BLaER1 (cell line): ENCODE measurements at regions not wholly inside any gene's neighbourhood (a gene's known extent, or its start where the extent isn't known, plus 50 kb on each side); places are given as distances from the start of the nearest gene placed in this dataset.

Experiments used
- H3K27ac ChIP-seq: shearing (Covaris generic); formaldehyde crosslinking; 2 replicates; pipeline ENCODE4 v1.8.1; 2022
- H3K27me3 ChIP-seq: shearing (Covaris generic); formaldehyde crosslinking; 2 replicates; pipeline ENCODE4 v1.8.1; 2022
- H3K36me3 ChIP-seq: shearing (Covaris generic); formaldehyde crosslinking; 2 replicates; pipeline ENCODE4 v1.8.1; 2022
- H3K4me1 ChIP-seq: shearing (Covaris generic); formaldehyde crosslinking; 2 replicates; pipeline ENCODE4 v1.8.1; 2022
- H3K4me2 ChIP-seq: shearing (Covaris generic); formaldehyde crosslinking; 2 replicates; pipeline ENCODE4 v1.8.1; 2022
- H3K4me3 ChIP-seq: shearing (Covaris generic); formaldehyde crosslinking; 2 replicates; pipeline ENCODE4 v1.8.1; 2022
- H3K9ac ChIP-seq: shearing (Covaris generic); formaldehyde crosslinking; 2 replicates; pipeline ENCODE4 v1.8.1; 2022
- H3K9me3 ChIP-seq: shearing (Covaris generic); formaldehyde crosslinking; 2 replicates; pipeline ENCODE4 v1.8.1; 2022
- H4K20me1 ChIP-seq: shearing (Covaris generic); formaldehyde crosslinking; 2 replicates; pipeline ENCODE4 v1.8.1; 2022
- Cebpa-rat ChIP-seq: shearing (Covaris generic); IDR thresholded peaks from 2 replicates; pipeline ENCODE4 v1.8.1; 2022

GRCh38 chr6:156279261-156279969 lies 497.8 kb upstream of the ARID1B start:
- peak overlapping the region; percentile 84 for H3K9ac ChIP-seq
- H3K27ac ChIP-seq = peak overlapping the region; percentile 98
- H3K36me3 ChIP-seq = peaks cover 10% of the 10 kb centered on the region; the same call in 1 of the 2 replicates
- no peaks in the 10 kb centered on the region for H4K20me1 ChIP-seq
- H3K4me3 ChIP-seq = peak overlapping the region; percentile 40
- H3K9me3 ChIP-seq = peaks cover 62% of the 10 kb centered on the region
- peak overlapping the region; percentile 90 for H3K4me2 ChIP-seq
- no peak for TF ChIP-seq Cebpa-rat
- no peaks in the 10 kb centered on the region for H3K27me3 ChIP-seq
- peaks cover 62% of the 10 kb centered on the region for H3K4me1 ChIP-seq

GRCh38 chr6:156273065-156273711 lies 504.0 kb upstream of the ARID1B start:
- Histone ChIP-seq H4K20me1 (no peaks in the 10 kb centered on the region), H3K27ac (no peak overlapping the region; the same call in 1 of the 2 replicates), H3K4me2 (no peak overlapping the region), H3K9ac (no peak overlapping the region), H3K27me3 (no peaks in the 10 kb centered on the region), H3K4me3 (no peak overlapping the region), H3K4me1 (peaks cover 32% of the 10 kb centered on the region), H3K36me3 (peaks cover 5% of the 10 kb centered on the region; the same call in 1 of the 2 replicates), H3K9me3 (peaks cover 56% of the 10 kb centered on the region)
- TF ChIP-seq Cebpa-rat = no peak

- Histone ChIP-seq H3K27me3 (no peaks in the 10 kb centered on the region), H4K20me1 (no peaks in the 10 kb centered on the region), H3K4me2 (no peak overlapping the region), H3K36me3 (no peaks in the 10 kb centered on the region), H3K4me1 (peaks cover 11% of the 10 kb centered on the region), H3K9ac (no peak overlapping the region), H3K9me3 (peaks cover 42% of the 10 kb centered on the region), H3K4me3 (no peak overlapping the region), H3K27ac (no peak overlapping the region)
- TF ChIP-seq Cebpa-rat = no peak
Observed at GRCh38 chr6:156269751-156270369, 507.3 kb upstream of the ARID1B start.

GRCh38 chr6:156268849-156269248 lies 508.3 kb upstream of the ARID1B start:
- H3K9me3 ChIP-seq = peaks cover 32% of the 10 kb centered on the region
- peaks cover 11% of the 10 kb centered on the region for H3K4me1 ChIP-seq
- TF ChIP-seq Cebpa-rat = no peak
- H3K36me3 ChIP-seq = no peaks in the 10 kb centered on the region
- no peak overlapping the region for H3K27ac ChIP-seq
- no peaks in the 10 kb centered on the region for H3K27me3 ChIP-seq
- H3K4me2 ChIP-seq = peak overlapping the region; percentile 31
- H3K4me3 ChIP-seq = no peak overlapping the region
- H3K9ac ChIP-seq = no peak overlapping the region
- no peaks in the 10 kb centered on the region for H4K20me1 ChIP-seq

- Histone ChIP-seq H3K27me3 (no peaks in the 10 kb centered on the region), H4K20me1 (no peaks in the 10 kb centered on the region), H3K4me1 (no peaks in the 10 kb centered on the region), H3K36me3 (no peaks in the 10 kb centered on the region), H3K4me2 (no peak overlapping the region), H3K27ac (no peak overlapping the region), H3K9me3 (peaks cover 19% of the 10 kb centered on the region), H3K4me3 (no peak overlapping the region), H3K9ac (no peak overlapping the region)
- no peak for TF ChIP-seq Cebpa-rat
Observed at GRCh38 chr6:156262014-156262413, 515.2 kb upstream of the ARID1B start.

GRCh38 chr6:156260815-156261214 lies 516.4 kb upstream of the ARID1B start:
- H4K20me1 ChIP-seq = no peaks in the 10 kb centered on the region
- TF ChIP-seq Cebpa-rat = peak; percentile 91; the same call in 1 of the 2 replicates

GRCh38 chr6:156258981-156259380 lies 518.2 kb upstream of the ARID1B start:
- no peaks in the 10 kb centered on the region for H4K20me1 ChIP-seq
- H3K4me2 ChIP-seq = no peak overlapping the region
- H3K27ac ChIP-seq = no peak overlapping the region
- no peaks in the 10 kb centered on the region for H3K36me3 ChIP-seq
- H3K4me3 ChIP-seq = no peak overlapping the region
- no peak for TF ChIP-seq Cebpa-rat
- no peaks in the 10 kb centered on the region for H3K9me3 ChIP-seq
- no peaks in the 10 kb centered on the region for H3K27me3 ChIP-seq
- no peak overlapping the region for H3K9ac ChIP-seq
- H3K4me1 ChIP-seq = peaks cover 19% of the 10 kb centered on the region

More at GRCh38 chr6:156260815-156261214, 516.4 kb upstream of the ARID1B start:
- Histone ChIP-seq H3K9ac (no peak overlapping the region), H3K36me3 (no peaks in the 10 kb centered on the region), H3K4me3 (no peak overlapping the region), H3K9me3 (peaks cover 8% of the 10 kb centered on the region), H3K27me3 (no peaks in the 10 kb centered on the region), H3K4me2 (no peak overlapping the region), H3K4me1 (peaks cover under 1% of the 10 kb centered on the region; the same call in 1 of the 2 replicates), H3K27ac (no peak overlapping the region)

GRCh38 chr6:156256161-156256560 lies 521.0 kb upstream of the ARID1B start:
- Histone ChIP-seq H3K9me3 (peaks cover 7% of the 10 kb centered on the region; the same call in 1 of the 2 replicates), H3K36me3 (no peaks in the 10 kb centered on the region), H3K4me2 (no peak overlapping the region), H3K4me3 (no peak overlapping the region), H4K20me1 (no peaks in the 10 kb centered on the region), H3K27me3 (no peaks in the 10 kb centered on the region), H3K4me1 (peaks cover 26% of the 10 kb centered on the region), H3K27ac (no peak overlapping the region), H3K9ac (no peak overlapping the region)
- TF ChIP-seq Cebpa-rat = no peak

- H3K36me3 ChIP-seq = no peaks in the 10 kb centered on the region
- no peaks in the 10 kb centered on the region for H4K20me1 ChIP-seq
- peaks cover 26% of the 10 kb centered on the region for H3K4me1 ChIP-seq
- no peak for TF ChIP-seq Cebpa-rat
- H3K27ac ChIP-seq = no peak overlapping the region
- no peak overlapping the region for H3K4me3 ChIP-seq
- no peak overlapping the region for H3K9ac ChIP-seq
- H3K4me2 ChIP-seq = no peak overlapping the region; the same call in 1 of the 2 replicates
- peaks cover 7% of the 10 kb centered on the region; the same call in 1 of the 2 replicates for H3K9me3 ChIP-seq
- H3K27me3 ChIP-seq = no peaks in the 10 kb centered on the region
Observed at GRCh38 chr6:156254240-156254639, 522.9 kb upstream of the ARID1B start.

- Histone ChIP-seq H3K4me3 (no peak overlapping the region), H3K9ac (no peak overlapping the region), H3K27ac (no peak overlapping the region), H3K4me2 (no peak overlapping the region), H3K4me1 (peaks cover 33% of the 10 kb centered on the region), H3K27me3 (no peaks in the 10 kb centered on the region), H3K9me3 (peaks cover 7% of the 10 kb centered on the region; the same call in 1 of the 2 replicates), H4K20me1 (no peaks in the 10 kb centered on the region), H3K36me3 (no peaks in the 10 kb centered on the region)
- TF ChIP-seq Cebpa-rat = no peak
Observed at GRCh38 chr6:156250593-156250992, 526.6 kb upstream of the ARID1B start.
